Germinal center (tissue), 1 donor: ENCODE measurements at regions not wholly inside any gene's neighbourhood (a gene's known extent, or its start where the extent isn't known, plus 50 kb on each side); places are given as distances from the start of the nearest gene placed in this dataset.

Experiments used
- DNase-seq: peaks from one replicate; pipeline ENCODE4 v3.0.0; 2012; ENCODE audit warnings: mixed read lengths, low spot score

DNA sequence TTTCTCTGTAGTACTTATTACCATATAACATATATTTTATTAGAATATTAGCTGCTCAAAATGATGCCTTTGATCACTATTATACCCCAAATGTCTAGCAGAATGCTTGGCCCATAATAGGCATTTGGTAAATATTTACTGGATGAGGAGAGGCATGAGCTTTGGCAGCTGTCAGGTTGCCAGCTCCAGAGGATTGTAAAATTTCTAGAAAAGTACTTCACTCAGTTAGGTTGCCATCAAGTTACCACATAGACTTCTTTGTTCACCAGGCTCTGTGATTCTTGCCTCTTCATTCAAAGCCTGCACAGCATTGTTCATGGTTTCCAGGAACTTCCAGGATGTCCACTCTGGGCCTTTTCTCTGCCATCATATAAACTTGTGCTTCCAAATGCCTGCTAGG lies 582.8 kb downstream of the PDCD6IP start:
- no peak for DNase-seq

DNA sequence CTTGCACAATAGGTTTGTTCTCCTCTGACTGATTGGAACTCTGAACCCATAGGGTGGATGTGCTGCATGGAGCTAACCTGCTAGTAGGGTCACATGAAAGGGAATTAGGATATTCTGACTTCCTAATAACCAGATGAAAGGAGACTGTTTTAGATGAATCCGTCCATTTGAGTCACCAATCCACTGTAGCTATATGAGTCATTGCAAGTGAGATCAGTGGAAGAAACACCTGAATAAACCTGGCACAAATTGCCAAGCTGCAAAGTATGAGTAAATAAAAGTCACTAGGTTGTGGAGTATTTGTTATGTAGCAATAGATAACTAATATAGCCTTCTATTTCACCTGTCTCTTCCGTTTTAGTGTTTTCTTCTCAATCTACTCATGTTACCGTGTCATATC lies 584.4 kb downstream of the PDCD6IP start:
- DNase-seq, result no peak

DNA sequence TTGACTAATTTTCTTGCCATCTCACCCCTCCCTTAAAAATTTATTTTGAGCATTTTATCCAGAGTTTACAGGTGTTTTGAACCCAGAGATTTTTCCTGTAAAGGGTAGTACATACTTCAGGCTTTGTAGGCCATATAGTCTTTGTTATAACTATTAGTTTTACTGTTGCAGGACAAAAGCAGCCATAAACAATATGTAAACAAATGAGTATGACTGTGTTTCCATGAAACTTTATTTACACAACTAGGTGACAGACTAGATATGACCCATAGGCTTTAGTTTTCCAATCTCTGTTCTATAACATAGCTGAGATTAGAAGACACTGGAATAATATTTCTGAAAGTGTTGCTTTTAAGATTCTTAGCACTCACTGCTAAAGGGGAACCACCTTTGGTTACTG lies 587.9 kb downstream of the PDCD6IP start:
- no peak for DNase-seq

DNA sequence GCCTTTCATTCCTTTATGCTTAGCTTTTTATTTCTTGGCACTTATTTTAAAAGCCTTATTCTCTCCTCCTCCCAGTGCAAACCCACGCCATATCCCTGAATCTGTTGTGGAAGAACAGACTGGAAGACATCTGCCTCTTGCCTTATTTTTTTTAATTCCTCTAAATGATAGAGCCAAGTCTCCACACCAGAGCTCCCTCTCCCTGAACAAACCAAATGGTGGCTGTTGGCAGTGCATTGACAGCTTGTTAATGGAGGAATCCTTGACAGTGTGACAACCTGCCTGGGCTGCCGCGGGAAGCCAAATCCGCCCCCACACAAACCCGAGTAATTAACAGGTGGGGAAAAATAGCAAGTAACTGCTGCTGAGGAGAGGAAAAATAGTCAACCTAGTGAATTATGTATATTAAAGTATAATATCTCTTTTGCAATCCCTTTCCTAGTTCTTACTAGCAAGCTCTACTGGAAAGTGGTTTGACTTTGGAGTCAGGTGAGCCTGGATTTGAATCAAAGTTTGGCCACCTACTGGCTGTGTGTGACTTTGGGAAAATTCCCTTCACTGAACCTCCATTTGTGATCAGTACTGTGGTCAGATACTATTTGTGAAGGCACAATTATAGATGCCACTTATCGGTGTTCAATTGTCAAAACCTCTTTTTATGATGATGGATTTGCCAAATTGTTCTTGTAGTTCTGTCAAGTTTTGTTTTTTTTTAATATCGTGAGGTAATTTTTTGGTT lies 589.6 kb downstream of the PDCD6IP start:
- DNase-seq, result no peak

DNA sequence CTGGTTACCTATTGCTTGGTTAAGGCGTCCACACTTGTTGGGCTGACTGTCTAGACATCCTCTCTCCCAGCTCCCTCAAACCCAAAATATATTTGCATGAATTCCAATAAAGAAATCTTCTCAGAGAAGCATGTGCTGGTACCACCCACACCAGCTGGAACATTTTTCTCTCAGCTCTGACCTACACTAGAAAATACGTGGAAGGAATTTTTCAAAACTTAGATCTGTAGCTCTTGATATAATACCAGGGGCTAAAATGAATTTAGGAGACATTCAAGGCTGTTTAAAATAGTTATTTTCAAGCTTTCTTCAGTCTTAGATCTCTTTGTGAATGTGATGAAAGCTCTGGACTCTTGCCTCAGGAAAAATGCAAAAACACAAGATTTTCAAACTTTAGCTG lies 590.4 kb downstream of the PDCD6IP start:
- DNase-seq, result no peak

DNA sequence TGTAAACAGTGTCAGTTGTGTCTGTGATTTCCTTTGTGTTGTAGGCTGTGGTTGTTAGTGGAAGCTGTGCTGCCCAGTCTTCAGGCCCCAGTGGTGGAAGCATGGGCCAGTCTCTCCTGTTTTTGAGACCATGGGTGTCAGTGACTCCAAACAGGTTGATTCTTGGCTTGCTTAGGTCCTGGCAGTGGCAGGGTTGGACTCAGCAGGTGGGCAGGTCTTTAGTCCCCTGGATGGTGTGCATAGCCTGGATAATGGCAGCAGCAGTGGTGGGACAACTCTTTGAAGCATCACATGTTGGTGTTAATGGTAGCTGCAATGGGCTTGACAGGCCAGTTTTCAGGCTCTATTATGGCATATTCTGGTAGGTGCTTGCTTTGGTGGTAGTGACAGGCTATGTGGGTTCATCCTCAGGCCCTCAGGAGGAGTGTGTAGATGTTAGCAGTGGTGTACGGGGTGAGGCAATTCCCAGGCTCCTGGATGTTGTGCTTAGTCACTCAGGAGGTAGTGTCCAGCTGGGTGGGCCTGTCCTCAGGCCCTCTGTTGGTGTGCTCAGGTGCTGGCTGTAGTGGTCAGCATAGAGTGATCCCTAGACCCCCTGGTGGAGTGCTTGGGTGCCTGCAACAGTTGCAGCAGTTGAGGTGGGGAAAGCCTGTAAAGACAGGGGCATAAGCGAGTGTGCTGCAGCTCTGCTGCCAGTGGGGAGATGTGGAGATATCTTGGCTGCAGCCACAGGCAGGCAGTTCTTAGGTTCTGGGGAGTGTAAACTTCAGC lies 596.7 kb downstream of the PDCD6IP start:
- no peak for DNase-seq

DNA sequence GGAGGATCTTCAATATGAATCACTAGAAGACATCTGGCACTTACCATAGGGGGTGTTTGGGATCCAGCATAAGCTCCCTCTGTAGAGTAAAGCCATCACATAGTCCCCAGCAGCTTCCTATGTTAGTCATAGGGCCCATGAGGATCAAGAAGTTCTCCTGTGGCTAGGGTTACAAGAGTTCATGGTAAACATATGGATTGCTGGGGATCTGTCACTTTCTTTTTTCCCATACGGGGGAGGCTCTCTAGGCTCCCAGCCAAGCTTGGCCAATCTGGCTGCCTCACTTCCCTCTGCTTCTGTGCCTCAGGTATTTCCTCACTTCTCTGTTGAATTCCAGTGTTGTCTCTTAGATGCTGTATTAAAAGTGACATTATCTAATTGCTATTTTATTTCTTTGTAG lies 597.9 kb downstream of the PDCD6IP start:
- DNase-seq, result no peak

DNA sequence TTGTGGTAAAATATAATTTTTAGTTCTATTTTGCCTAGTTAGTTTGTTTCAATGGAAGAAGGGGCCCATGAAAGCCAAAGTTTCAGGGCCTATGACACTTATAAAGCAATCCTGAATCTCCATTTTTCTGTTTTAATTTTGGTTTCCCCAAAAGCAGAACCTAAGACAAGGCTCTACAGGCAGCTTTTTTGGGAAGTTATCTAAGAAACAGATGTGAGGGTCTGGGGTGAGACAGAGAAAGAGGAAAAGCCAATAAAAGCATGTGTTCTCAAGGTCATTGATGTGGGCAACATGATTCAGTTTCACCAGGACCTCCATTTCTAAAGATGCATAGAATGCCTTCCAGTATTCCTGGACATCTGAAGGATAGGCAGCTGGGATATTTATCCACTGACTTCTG lies 598.5 kb downstream of the PDCD6IP start:
- DNase-seq, result no peak

DNA sequence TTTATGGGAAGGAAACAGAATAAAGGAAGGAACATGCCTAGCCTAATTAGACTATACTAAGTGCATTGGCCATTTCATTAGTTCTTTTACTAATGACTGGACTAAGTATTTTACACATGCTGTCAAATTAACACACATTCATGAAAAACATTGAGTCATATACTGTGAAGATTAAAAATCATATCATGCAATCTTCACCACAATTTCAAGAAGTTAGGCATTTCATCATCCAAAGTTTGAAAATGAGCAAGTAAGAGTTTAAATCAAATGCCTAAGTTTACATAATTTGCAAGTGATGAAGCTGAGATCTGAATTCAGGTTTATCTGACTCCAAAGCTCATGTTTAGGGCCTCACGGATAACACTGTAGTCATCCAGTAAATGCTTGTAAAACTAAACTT lies 601.0 kb downstream of the PDCD6IP start:
- no peak for DNase-seq

DNA sequence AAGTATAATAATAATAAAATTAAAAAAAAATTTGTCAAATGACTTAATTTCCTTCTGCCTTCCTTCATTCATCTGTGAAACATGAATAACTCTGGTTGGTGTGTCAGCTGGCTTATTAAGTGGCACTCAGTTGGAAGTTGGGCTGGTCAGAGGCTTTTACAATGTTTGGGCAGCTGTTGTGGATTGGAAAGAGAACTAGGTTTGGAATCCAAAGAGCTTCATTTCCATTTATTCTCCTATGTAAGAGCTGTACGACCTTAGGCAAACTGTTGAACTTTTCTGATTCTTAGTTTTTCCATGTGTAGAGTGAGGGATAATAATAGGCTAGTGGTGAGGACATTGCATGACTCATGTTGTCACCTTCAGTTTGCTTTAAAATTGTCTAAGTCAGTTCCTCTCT lies 606.7 kb downstream of the PDCD6IP start:
- no peak for DNase-seq

DNA sequence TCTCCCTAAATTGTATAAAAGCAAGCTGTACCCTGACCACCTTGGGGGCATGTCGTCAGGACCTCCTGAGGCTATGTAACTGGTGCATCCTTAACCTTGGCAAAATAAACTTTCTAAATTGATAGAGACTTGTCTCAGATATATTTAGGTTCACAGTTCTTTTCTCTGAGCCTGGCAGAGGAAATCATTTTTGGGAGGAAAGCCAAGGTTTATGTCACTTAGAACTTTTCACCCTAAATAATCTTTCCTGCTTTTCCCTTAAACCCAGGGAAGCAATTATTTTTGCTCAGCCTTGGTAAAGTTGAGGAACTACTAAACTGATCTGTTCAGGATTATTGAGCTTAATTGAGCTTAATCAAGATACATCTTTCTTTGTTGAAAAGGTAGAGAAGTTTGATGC lies 608.9 kb downstream of the PDCD6IP start:
- DNase-seq, result no peak

DNA sequence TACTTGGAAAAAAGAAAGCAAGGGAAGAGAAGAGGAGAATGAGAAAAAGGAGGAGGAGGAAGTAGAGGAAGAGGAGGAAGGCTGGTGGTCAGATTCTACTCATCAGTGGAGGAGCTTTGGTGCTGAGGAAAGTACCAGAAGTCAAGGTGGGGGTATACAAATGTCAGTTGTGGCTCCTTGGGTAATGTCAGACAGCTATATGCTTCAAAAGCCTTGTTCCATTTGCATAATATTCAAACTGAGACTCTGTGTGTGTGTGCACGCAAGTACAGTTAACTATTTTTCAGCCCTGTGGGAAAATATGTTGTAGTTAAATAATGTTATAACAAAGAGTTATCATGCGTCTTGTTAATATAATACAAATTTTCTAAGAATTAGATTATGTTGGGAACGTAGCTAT lies 609.7 kb downstream of the PDCD6IP start:
- DNase-seq, result no peak

DNA sequence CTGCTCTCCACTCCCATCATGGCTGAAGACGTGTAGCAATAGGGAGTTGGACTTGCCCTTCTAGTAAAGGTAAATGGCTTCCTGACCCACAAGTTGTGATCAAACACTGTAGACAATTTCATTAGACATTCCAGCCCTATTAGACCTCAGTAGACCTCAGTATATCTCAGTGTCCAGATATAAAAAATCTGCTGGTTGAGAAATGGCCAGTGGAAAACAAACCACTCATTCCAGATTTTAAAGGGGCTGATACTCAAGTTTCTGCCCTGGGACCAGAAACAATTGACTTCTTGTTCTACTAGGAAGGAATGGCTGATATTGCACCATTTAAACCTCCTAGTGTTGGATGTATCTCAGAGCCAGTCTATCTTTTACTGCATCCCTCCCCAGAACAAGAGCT lies 613.2 kb downstream of the PDCD6IP start:
- no peak for DNase-seq

DNA sequence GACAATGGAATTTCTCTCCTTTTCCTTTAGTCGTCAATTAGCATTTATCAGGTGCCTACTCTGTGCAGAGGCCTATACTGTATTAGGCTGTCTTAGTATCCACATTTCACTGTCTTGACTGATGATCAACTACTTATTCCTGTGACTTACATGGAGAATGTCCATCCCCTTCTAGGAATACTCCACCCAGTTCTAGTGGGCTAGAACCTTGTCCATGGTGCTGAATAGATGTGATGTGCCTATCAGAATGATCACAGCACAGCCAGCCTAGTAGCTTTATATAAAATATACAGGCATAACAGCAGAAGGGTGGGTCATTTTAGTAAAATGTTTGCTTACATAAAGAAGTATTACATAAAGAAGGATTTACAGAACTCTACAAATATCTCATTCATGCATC lies 621.4 kb downstream of the PDCD6IP start:
- no peak for DNase-seq

DNA sequence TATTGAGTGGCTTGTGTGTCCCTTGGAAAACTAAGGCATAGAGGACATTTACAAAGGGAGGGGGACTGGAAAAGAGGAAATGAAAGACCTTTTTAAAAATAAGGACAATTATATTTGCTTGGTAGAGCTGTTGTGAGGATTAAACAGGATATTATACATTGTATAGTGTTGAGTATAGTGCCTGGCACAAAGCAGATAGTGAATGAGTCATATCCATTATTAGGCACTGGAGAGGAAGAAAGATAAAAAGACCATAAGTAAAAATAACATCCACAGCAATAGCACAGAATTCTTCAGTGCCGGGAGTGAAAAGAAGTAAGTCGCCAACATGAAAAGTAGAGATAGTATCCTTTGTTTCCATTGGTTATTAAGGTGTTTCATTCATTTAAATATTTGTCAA lies 623.3 kb downstream of the PDCD6IP start:
- DNase-seq, result no peak

DNA sequence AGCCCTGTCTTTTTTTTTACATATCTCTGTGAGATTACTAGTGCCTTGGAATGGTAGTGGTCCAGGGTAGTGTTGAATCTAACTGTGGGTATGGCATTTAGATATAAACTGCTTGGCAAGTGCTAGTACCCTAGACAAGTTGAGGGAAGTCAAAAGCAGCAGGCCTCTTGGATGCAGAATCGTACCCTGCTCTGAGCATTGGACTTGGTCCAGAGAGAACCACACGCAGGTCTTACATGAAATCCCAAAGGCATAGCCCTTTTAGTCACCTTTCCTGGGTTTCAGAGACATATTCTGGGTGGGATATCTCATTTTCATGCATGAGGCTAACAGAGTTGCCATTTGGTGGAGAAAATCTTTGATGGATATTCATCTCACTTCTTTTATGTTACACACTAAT lies 641.4 kb downstream of the PDCD6IP start:
- DNase-seq, result no peak

DNA sequence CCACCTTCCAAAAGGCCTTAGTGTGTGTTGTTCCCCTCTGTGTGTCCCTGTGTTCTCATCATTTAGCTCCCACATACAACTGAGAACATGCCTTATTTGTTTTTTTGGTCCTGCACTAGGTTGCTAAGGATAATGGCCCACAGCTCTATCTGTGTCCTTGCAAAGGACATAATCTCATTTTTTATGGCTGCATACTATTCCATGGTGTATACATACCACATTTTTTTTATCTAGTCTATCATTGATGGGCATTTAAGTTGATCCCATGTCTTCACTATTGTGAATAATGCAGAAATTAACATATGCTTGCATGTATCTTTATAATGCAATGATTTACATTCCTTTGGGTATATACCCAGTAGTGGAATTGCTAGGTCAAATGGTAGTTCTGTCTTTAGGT lies 645.7 kb downstream of the PDCD6IP start:
- no peak for DNase-seq

DNA sequence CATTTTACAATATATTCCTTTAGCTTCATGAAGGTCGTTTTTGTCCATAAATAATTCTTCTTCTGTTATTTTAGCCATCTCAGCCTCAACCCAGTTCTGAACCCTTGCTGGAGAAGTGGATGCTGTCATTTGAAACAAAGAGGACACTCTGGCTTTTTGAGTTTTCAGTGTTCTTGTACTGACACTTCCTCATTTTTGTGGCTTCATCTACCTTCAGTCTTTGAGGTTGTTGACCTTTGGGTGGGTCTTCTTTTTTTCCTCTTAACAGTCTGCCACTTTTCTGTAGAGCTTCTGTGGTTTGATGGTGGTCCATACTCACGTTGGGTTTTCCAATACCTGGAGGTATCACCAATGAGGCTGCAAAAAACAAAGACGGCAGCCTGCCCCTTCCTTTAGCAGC lies 650.9 kb downstream of the PDCD6IP start:
- no peak for DNase-seq

DNA sequence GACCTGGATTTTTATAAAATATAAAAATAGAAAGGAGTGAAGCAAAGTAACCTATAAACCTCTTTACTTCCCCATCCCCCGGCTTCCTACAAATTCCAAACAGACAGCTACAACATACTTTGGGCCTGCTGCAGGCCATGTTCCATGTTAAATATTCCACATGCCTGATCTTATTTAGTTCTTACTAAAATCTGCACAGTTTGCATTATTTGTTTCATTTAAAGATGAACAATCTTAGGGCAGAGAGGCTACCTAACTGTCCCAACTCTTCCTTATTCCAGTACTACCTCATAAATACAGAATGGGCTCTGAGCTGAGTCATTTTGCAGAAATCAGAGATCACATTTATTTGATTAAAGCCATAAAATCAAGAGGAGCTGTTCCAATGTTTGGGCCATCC lies 665.0 kb downstream of the PDCD6IP start:
- no peak for DNase-seq

DNA sequence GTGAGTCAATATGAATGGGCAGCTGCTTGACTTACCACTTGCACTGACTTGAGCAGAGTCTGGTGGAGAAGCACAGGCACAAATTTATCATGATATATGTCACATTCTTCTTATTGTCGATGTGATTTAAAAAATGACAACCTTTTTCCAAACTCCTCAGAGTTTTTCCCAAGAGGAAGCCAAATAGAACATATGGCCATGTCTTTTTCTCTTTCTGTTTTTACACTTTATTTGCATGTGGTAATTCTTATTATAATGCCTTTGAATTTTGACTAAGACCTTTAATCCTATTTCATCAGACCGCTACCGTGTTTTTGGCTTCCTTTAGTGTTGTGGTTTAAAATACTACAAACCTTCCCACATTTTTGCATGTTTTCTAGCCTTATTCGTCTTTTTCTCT lies 666.2 kb downstream of the PDCD6IP start:
- no peak for DNase-seq

DNA sequence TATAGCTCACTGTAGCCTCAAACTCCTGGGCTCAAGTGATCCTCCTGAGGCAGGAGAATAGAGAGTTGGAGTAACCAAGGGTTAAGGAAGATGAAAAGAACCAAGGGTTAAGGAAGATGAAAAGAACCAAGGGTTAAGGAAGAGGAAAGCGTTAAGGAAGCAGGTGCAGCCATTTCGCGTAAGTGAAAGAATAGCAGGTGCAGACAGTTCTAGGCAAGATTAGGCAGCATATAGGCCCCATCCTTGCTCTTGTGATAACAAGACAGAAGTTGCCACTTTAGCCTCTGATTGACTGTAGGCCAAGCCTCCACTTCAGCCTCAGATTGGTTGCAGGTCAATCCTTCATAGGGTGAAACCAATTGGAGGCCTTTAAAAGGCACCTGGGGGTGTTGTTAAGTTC lies 677.4 kb downstream of the PDCD6IP start:
- DNase-seq, result no peak

DNA sequence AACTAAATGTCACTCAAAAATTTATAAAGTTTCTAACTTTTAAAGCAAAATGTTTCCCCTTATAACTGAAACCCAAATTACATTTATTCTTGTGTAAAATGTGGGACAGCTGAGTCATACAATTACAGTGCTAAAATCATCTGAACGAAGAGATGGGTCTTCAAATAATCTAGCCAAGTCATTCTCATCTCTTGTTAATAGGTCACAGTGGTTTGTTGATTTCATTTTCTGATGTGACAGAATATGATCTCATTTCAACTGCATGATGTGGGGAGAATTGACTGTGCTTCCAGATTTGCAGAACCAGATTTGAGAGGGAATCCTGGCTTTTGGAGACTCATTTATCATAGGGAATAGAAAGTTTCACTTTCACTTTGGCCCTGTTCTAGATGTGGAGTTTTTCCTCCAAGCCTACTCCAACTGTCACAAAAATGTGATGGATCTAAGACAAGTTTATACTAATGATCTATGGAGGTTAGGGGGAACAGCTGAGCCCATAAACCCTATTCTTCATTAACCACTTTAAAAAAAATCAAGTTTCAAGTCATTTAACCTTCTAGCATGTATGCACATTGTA lies 685.0 kb downstream of the PDCD6IP start:
- no peak for DNase-seq

DNA sequence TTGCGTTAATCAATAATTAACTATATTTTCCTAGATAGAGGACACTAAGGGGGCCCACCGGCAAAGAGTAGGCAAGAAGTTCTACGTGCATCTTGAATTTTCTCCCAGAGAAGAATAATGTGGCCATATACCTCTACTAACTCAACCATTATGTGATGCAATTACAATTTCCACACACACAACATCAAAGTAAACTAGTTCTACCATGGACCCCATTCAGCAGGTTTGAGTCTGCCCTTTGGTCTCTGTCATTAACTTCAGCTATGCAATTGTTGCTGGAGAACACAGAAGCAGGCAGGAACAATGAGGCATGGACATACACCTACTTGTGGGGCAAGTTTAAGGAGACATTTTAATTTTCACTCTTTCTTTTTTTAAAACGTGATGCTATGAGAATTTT lies 705.9 kb downstream of the PDCD6IP start:
- no peak for DNase-seq

DNA sequence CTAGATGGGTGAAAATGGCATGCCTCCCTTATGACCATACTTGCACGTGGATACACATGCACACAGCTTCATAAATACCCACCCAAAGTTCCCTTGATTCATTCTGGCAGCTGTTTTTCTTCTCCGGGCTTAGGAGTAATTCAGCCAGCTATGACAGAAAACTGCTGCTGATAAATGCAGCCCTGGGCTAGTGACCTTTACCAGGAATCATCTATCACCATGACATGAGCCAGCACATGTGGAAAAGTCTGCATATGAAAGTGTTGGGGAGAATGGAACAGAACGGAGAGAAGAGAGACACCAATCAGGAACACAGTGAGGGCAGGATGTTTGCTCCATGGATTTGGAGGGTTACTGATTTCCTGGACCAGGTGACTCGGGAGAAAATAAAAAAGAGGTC lies 706.3 kb downstream of the PDCD6IP start:
- no peak for DNase-seq
